ENCODE measurements at regions not wholly inside any gene's neighbourhood (a gene's known extent, or its start where the extent isn't known, plus 50 kb on each side); places are given as distances from the start of the nearest gene placed in this dataset.

DNA sequence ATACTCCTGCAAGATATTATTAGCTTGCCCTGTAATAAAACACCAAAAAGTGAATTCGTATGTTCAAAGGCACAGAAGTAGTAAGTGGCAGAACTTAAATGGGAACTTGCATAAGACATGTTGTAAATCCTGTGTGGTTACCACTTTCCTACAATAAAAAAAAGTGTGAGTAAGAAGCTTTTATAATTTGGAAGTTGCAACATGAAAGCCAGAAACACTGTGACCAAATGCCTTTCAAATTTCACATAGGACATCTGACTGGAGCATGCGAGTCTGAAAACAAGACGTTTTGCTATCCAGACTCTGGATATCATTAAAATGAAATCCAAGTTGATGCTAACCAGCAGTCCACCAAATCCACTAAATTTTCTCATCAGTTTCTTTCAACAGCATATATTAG lies 886.2 kb upstream of the NRXN1 start:
- TF ChIP-seq, protein P1, sequence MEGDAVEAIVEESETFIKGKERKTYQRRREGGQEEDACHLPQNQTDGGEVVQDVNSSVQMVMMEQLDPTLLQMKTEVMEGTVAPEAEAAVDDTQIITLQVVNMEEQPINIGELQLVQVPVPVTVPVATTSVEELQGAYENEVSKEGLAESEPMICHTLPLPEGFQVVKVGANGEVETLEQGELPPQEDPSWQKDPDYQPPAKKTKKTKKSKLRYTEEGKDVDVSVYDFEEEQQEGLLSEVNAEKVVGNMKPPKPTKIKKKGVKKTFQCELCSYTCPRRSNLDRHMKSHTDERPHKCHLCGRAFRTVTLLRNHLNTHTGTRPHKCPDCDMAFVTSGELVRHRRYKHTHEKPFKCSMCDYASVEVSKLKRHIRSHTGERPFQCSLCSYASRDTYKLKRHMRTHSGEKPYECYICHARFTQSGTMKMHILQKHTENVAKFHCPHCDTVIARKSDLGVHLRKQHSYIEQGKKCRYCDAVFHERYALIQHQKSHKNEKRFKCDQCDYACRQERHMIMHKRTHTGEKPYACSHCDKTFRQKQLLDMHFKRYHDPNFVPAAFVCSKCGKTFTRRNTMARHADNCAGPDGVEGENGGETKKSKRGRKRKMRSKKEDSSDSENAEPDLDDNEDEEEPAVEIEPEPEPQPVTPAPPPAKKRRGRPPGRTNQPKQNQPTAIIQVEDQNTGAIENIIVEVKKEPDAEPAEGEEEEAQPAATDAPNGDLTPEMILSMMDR (IDR thresholded peaks at IDR 0.05; ENCODE audit: insufficient read depth, low read length, poor library complexity, severe bottlenecking), result no peak
- no peak for TF ChIP-seq EZH2phosphoT487 (conservative IDR thresholded peaks at IDR 0.05; ENCODE audit: low read length)

All from SU-DHL-6 (cell line).